H1 (cell line): ENCODE measurements at regions not wholly inside any gene's neighbourhood (a gene's known extent, or its start where the extent isn't known, plus 50 kb on each side); places are given as distances from the start of the nearest gene placed in this dataset.

Experiments used
- CTCF ChIA-PET: fragments of 300-600 bp; sonication (Branson Sonifier 250); formaldehyde crosslinking; loops from one replicate; lab custom pipeline; 2021; ENCODE audit not compliant: partially characterized antibody; lab: Charles Lee
- POLR2A ChIA-PET: fragments of 300-600 bp; sonication (Branson Sonifier 250); formaldehyde crosslinking; loops from one replicate; lab custom pipeline; 2021; ENCODE audit warnings: inconsistent platforms; ENCODE audit not compliant: partially characterized antibody; lab: Charles Lee
- DNase-seq, 2 experiments: peaks; one replicate each; pipeline versions ENCODE4 v3.0.0 to v3.0.0-alpha.2; 2010 to 2022; ENCODE audit warnings: low spot score in 2 of 2, low read depth in 1 of 2, mixed read lengths in 1 of 2
- FAIRE-seq: peaks from 2 replicates; lab custom pipeline; 2011; peaks lifted over from hg19 to GRCh38; lab: Jason Lieb, UNC
- H2AFZ ChIP-seq: 2 replicates; pipeline ENCODE4 v1.8.1; 2012; ENCODE audit warnings: low read length, inconsistent platforms
- H2AK5ac ChIP-seq: 2 replicates; pipeline ENCODE4 v1.6.1; 2013; ENCODE audit warnings: low read depth, low read length
- H2BK120ac ChIP-seq: replicated peaks from 2 replicates; pipeline ENCODE3; 2013; ENCODE audit warnings: low read depth, low read length, inconsistent platforms
- H2BK12ac ChIP-seq: 2 replicates; pipeline ENCODE4 v1.6.1; 2013; ENCODE audit warnings: low read depth, low read length
- H2BK15ac ChIP-seq: 2 replicates; pipeline ENCODE4 v1.6.1; 2013; ENCODE audit warnings: low read length
- H2BK20ac ChIP-seq: 2 replicates; pipeline ENCODE4 v1.6.1; 2013; ENCODE audit warnings: low read length
- H2BK5ac ChIP-seq: 2 replicates; pipeline ENCODE4 v1.6.1; 2013; ENCODE audit warnings: low read depth, low read length
- H3K14ac ChIP-seq: 2 replicates; pipeline ENCODE4 v1.6.1; 2013; ENCODE audit warnings: inconsistent platforms; ENCODE audit not compliant: insufficient read length
- H3K18ac ChIP-seq: 2 replicates; pipeline ENCODE4 v1.6.1; 2013; ENCODE audit warnings: low read length; ENCODE audit errors: extremely low read depth
- H3K23ac ChIP-seq: 2 replicates; pipeline ENCODE4 v1.6.1; 2013; ENCODE audit warnings: inconsistent platforms; ENCODE audit not compliant: insufficient read length
- H3K23me2 ChIP-seq: 2 replicates; pipeline ENCODE4 v1.6.1; 2013; ENCODE audit warnings: low read depth, low read length
- H3K27ac ChIP-seq: 2 replicates; pipeline ENCODE4 v1.6.1; 2011; ENCODE audit warnings: low read depth, low read length, inconsistent platforms
- H3K27me3 ChIP-seq, 4 experiments: replicated peaks in 1 of 4; 1 replicate in 1 of 4; 2 replicates in 3 of 4; pipeline versions ENCODE4 v1.6.1 to v1.8.1; 2011 to 2013; ENCODE audit warnings: low read length in 3 of 4, mild to moderate bottlenecking in 3 of 4, inconsistent platforms in 2 of 4, mixed read lengths in 2 of 4, moderate library complexity in 1 of 4; ENCODE audit not compliant: control insufficient read depth in 3 of 4, insufficient read depth in 3 of 4; ENCODE audit errors: extremely low read depth in 1 of 4
- H3K36me3 ChIP-seq, 4 experiments: 2 replicates each; pipeline versions ENCODE4 v1.6.1 to v1.8.1; 2011 to 2013; ENCODE audit warnings: mild to moderate bottlenecking in 4 of 4, low read length in 3 of 4, moderate library complexity in 2 of 4, control low read depth in 1 of 4, inconsistent platforms in 1 of 4; ENCODE audit not compliant: insufficient read depth in 4 of 4, control insufficient read depth in 2 of 4
- H3K4ac ChIP-seq: replicated peaks from 2 replicates; pipeline ENCODE3; 2013; ENCODE audit warnings: low read length, low read depth, mixed read lengths, inconsistent platforms; ENCODE audit not compliant: insufficient read length
- H3K4me1 ChIP-seq, 4 experiments: replicated peaks in 1 of 4; 1 replicate in 1 of 4; 2 replicates in 3 of 4; pipeline versions ENCODE4 v1.6.1 to v1.8.1; 2011 to 2013; ENCODE audit warnings: low read length in 3 of 4, inconsistent platforms in 2 of 4, mixed read lengths in 1 of 4; ENCODE audit not compliant: insufficient read depth in 4 of 4, control insufficient read depth in 3 of 4
- H3K4me2 ChIP-seq, 2 experiments: 2 replicates each; pipeline versions ENCODE4 v1.6.1 to v1.8.1; 2011 to 2013; ENCODE audit warnings: low read depth in 2 of 2, low read length in 2 of 2, control low read depth in 1 of 2, inconsistent platforms in 1 of 2, mild to moderate bottlenecking in 1 of 2; ENCODE audit not compliant: insufficient read depth in 1 of 2
- H3K4me3 ChIP-seq, 4 experiments: fragments of 200-600, 300-600 bp in 1 of 4; sonication (generic), shearing (Covaris generic), sonication (Bioruptor Twin) in 1 of 4; 2 replicates each; pipeline versions ENCODE4 v1.5.1 to v1.8.1; 2011 to 2016; ENCODE audit warnings: low read length in 4 of 4, low read depth in 3 of 4, control low read depth in 2 of 4, inconsistent platforms in 2 of 4, mild to moderate bottlenecking in 2 of 4, mixed read lengths in 1 of 4, moderate library complexity in 1 of 4; ENCODE audit not compliant: insufficient read depth in 2 of 4; ENCODE audit errors: extremely low read depth in 1 of 4
- H3K56ac ChIP-seq: replicated peaks from 2 replicates; pipeline ENCODE3; 2013; ENCODE audit warnings: low read depth, mild to moderate bottlenecking, mixed read lengths, low read length, inconsistent platforms; ENCODE audit not compliant: insufficient read length
- H3K79me1 ChIP-seq: 2 replicates; pipeline ENCODE4 v1.6.1; 2013; ENCODE audit warnings: low read depth, low read length, control low read depth
- H3K79me2 ChIP-seq, 2 experiments: 2 replicates each; pipeline versions ENCODE4 v1.6.1 to v1.8.1; 2012 to 2013; ENCODE audit warnings: low read length in 2 of 2, mild to moderate bottlenecking in 2 of 2, inconsistent platforms in 1 of 2; ENCODE audit not compliant: insufficient read depth in 2 of 2, control insufficient read depth in 1 of 2
- H3K9ac ChIP-seq, 4 experiments: replicated peaks in 1 of 4; 1 replicate in 1 of 4; 2 replicates in 3 of 4; pipeline versions ENCODE4 v1.6.1 to v1.8.1; 2011 to 2013; ENCODE audit warnings: low read depth in 3 of 4, low read length in 3 of 4, control low read depth in 2 of 4, mild to moderate bottlenecking in 2 of 4, moderate library complexity in 2 of 4, inconsistent platforms in 1 of 4; ENCODE audit errors: extremely low read depth in 1 of 4
- H3K9me3 ChIP-seq, 2 experiments: 2 replicates each; pipeline versions ENCODE4 v1.6.1 to v1.8.1; 2012 to 2013; ENCODE audit warnings: mild to moderate bottlenecking in 2 of 2, moderate library complexity in 2 of 2, control low read depth in 1 of 2, inconsistent platforms in 1 of 2, low read depth in 1 of 2, low read length in 1 of 2, mixed read lengths in 1 of 2; ENCODE audit not compliant: insufficient read depth in 2 of 2
- H4K20me1 ChIP-seq, 2 experiments: replicated peaks in 1 of 2; 2 replicates each; pipeline versions ENCODE3 to v1.8.1; 2011 to 2013; ENCODE audit warnings: inconsistent platforms in 2 of 2, low read length in 2 of 2, mild to moderate bottlenecking in 1 of 2; ENCODE audit not compliant: insufficient read depth in 2 of 2, control insufficient read depth in 1 of 2
- H4K5ac ChIP-seq: 2 replicates; pipeline ENCODE4 v1.6.1; 2013; ENCODE audit warnings: low read length, low read depth, mixed read lengths, inconsistent platforms; ENCODE audit not compliant: insufficient read length
- H4K8ac ChIP-seq: 2 replicates; pipeline ENCODE4 v1.8.0; 2013; ENCODE audit warnings: mild to moderate bottlenecking, moderate library complexity, low read length, inconsistent platforms; ENCODE audit not compliant: insufficient read depth; ENCODE audit errors: extremely low read depth
- H4K91ac ChIP-seq: replicated peaks from 2 replicates; pipeline ENCODE3; 2013; ENCODE audit warnings: low read length, mixed read lengths, inconsistent platforms; ENCODE audit not compliant: insufficient read length
- BCL11A ChIP-seq, 2 experiments: IDR thresholded peaks; one replicate each; pipeline ENCODE4 v1.6.1; 2011; ENCODE audit warnings: low read depth in 2 of 2, low read length in 2 of 2, mild to moderate bottlenecking in 2 of 2
- BRCA1 ChIP-seq: IDR thresholded peaks from 2 replicates; pipeline ENCODE4 v1.6.1; 2012; ENCODE audit warnings: low read depth, low read length, improper control_type of control experiment
- EP300 ChIP-seq, 2 experiments: IDR thresholded peaks; 1 replicate in 1 of 2; 2 replicates in 1 of 2; pipeline ENCODE4 v1.6.1; 2011 to 2012; ENCODE audit warnings: low read depth in 2 of 2, low read length in 2 of 2, mild to moderate bottlenecking in 2 of 2, borderline replicate concordance in 1 of 2, inconsistent platforms in 1 of 2, moderate library complexity in 1 of 2
- EZH2 ChIP-seq: fragments of 200-600 bp; sonication (generic); IDR thresholded peaks from 2 replicates; pipeline ENCODE4 v1.7.1; 2012; ENCODE audit warnings: low read depth, mild to moderate bottlenecking, moderate library complexity, low read length, inconsistent platforms; ENCODE audit not compliant: severe bottlenecking
- HDAC2 ChIP-seq, 2 experiments: fragments of 300-600 bp in 1 of 2; sonication (generic) in 1 of 2; IDR thresholded peaks; 2 replicates each; pipeline ENCODE4 v1.6.1; 2011 to 2012; ENCODE audit warnings: low read depth in 2 of 2, low read length in 2 of 2, mild to moderate bottlenecking in 2 of 2, moderate library complexity in 2 of 2, borderline replicate concordance in 1 of 2, inconsistent platforms in 1 of 2
- NRF1 ChIP-seq: IDR thresholded peaks from 2 replicates; pipeline ENCODE4 v1.6.1; 2011; ENCODE audit warnings: mild to moderate bottlenecking, low read depth, low read length, improper control_type of control experiment
- RAD21 ChIP-seq, 2 experiments: IDR thresholded peaks in 1 of 2; conservative IDR thresholded peaks in 1 of 2; 2 replicates each; pipeline ENCODE4 v1.6.1; 2011; ENCODE audit warnings: low read depth in 2 of 2, low read length in 2 of 2, improper control_type of control experiment in 1 of 2, inconsistent platforms in 1 of 2, mild to moderate bottlenecking in 1 of 2, moderate library complexity in 1 of 2
- RFX5 ChIP-seq: IDR thresholded peaks from 2 replicates; pipeline ENCODE4 v1.6.1; 2011; ENCODE audit warnings: low read depth, low read length, improper control_type of control experiment, borderline replicate concordance
- SP1 ChIP-seq: IDR thresholded peaks from 2 replicates; pipeline ENCODE4 v1.6.1; 2011; ENCODE audit warnings: low read depth, low read length
- SRF ChIP-seq: IDR thresholded peaks from 2 replicates; pipeline ENCODE4 v1.6.1; 2011; ENCODE audit warnings: mild to moderate bottlenecking, low read depth, low read length, moderate library complexity
- TAF7 ChIP-seq: optimal IDR thresholded peaks from 2 replicates; pipeline ENCODE3; 2011; ENCODE audit warnings: low read depth, mild to moderate bottlenecking, inconsistent platforms, low read length, moderate library complexity, borderline replicate concordance
- TCF12 ChIP-seq: IDR thresholded peaks from 2 replicates; pipeline ENCODE4 v1.6.1; 2011; ENCODE audit warnings: low read depth, mild to moderate bottlenecking, low read length
- WGBS, 2 experiments: shearing (Covaris generic) in 1 of 2; methylation state at CpG; one replicate each; pipeline versions ENCODE4 v1.1.6 to v1.1.7; 2013 to 2015; ENCODE audit warnings: low lambda C conversion rate in 2 of 2, mixed read lengths in 2 of 2, inconsistent platforms in 1 of 2, low coverage in 1 of 2, missing lambda C conversion rate in 1 of 2; ENCODE audit not compliant: insufficient replicate concordance in 2 of 2, insufficient coverage in 1 of 2, insufficient read length in 1 of 2; ENCODE audit errors: extremely low coverage in 1 of 2, missing lambda C conversion rate in 1 of 2; 5-methylcytosine and 5-hydroxymethylcytosine counted together
- TF ChIP-seq, protein P1 (sequence below): IDR thresholded peaks from 2 replicates; pipeline ENCODE4 v1.6.1; 2012; ENCODE audit warnings: inconsistent platforms

DNA sequence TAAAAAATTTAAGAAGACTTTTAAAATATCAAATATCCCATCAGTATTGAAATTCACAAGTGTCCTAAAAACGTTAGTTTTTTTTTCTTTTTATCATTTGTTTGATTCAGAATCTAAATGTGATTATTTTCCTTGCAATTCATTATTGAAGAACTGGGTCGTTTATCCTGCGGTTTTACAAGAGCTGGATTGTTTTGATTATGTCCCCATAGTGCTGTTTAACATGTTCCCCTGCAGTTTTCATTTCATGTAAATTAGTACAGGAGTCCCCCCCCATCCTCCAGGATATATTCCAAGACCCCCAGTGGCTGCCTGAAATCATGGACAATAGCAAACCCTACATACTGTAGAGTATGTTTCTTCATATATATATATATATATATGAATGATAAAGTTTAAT, 105.7 kb downstream of the KCTD15 start:
- Histone ChIP-seq H3K23me2 (peaks cover 14% of the 10 kb centered on the region; the same call in 1 of the 2 replicates), H3K18ac (no peak overlapping the region), H3K56ac (no peak overlapping the region), H3K27me3 (no peaks in the 10 kb centered on the region; a peak in 1 of 7 replicates), H3K14ac (no peak overlapping the region), H3K79me2 (no peaks in the 10 kb centered on the region), H3K4ac (no peak overlapping the region), H4K91ac (no peak overlapping the region), H2BK5ac (no peak overlapping the region), H3K9me3 (peaks cover 5 to 13% of the 10 kb centered on the region in 2 experiments; a peak in 1 of 4 replicates), H2AFZ (no peak overlapping the region), H3K79me1 (no peaks in the 10 kb centered on the region), H3K9ac (no peak overlapping the region), H3K4me1 (peaks cover 0 to 10% (median 6%) of the 10 kb centered on the region in 4 experiments; a peak in 4 of 7 replicates), H2BK20ac (no peak overlapping the region), H3K36me3 (no peaks in the 10 kb centered on the region), H3K23ac (no peak overlapping the region), H2BK15ac (no peak overlapping the region), H4K5ac (no peak overlapping the region), H2AK5ac (no peak overlapping the region), H4K20me1 (no peaks in the 10 kb centered on the region), H3K4me3 (no peak overlapping the region), H3K4me2 (no peak overlapping the region), H4K8ac (no peak overlapping the region), H2BK12ac (no peak overlapping the region), H2BK120ac (no peak overlapping the region), H3K27ac (no peak overlapping the region)
- ChIA-PET CTCF (interaction anchor here (0.5 kb wide), 1 partner anchor 12 kb away, joined by 3 read pairs; no protein-coding TSS in a partner anchor), POLR2A (no interaction called here)
- FAIRE-seq (no peak), DNase-seq (no peak)
- WGBS, 2 experiments, result 89% methylated on average over 3 of the region's 3 CpGs; no CpG with 5 or more reads in 1 of the 2 experiments
- TF ChIP-seq BRCA1, result no peak
- no peak for TF ChIP-seq SP1
- TF ChIP-seq BCL11A (IDR thresholded peaks at IDR 0.05; ENCODE audit: low read depth in 2 of 2, low read length in 2 of 2), result no peak
- no peak for TF ChIP-seq NRF1
- no peak for TF ChIP-seq EZH2
- TF ChIP-seq TAF7, result no peak
- TF ChIP-seq, protein P1, sequence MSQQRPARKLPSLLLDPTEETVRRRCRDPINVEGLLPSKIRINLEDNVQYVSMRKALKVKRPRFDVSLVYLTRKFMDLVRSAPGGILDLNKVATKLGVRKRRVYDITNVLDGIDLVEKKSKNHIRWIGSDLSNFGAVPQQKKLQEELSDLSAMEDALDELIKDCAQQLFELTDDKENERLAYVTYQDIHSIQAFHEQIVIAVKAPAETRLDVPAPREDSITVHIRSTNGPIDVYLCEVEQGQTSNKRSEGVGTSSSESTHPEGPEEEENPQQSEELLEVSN, result no peak
- no peak for TF ChIP-seq RFX5
- no peak for TF ChIP-seq TCF12
- TF ChIP-seq HDAC2 (IDR thresholded peaks at IDR 0.05; ENCODE audit: borderline replicate concordance in 1 of 2, low read depth in 2 of 2, low read length in 2 of 2), result no peak
- no peak for TF ChIP-seq RAD21 (IDR thresholded peaks at IDR 0.05 in 1 of 2, conservative IDR thresholded peaks at IDR 0.05 in 1 of 2; ENCODE audit: low read depth in 2 of 2, low read length in 2 of 2)
- TF ChIP-seq EP300 (IDR thresholded peaks at IDR 0.05; ENCODE audit: borderline replicate concordance in 1 of 2, low read depth in 2 of 2, low read length in 2 of 2), result no peak
- no peak for TF ChIP-seq SRF
